SK-N-SH (cell line): ENCODE measurements at regions not wholly inside any gene's neighbourhood (a gene's known extent, or its start where the extent isn't known, plus 50 kb on each side); places are given as distances from the start of the nearest gene placed in this dataset.

Experiments used
- CTCF ChIA-PET: fragments of 300-600, 350-600 bp; formaldehyde crosslinking; extraction: SDS; loops from one replicate; lab custom pipeline; 2021; lab: Yijun Ruan, JAX
- POLR2A ChIA-PET: fragments of 350-600 bp; sonication (Branson Sonifier 250); formaldehyde crosslinking; extraction: SDS; loops from one replicate; lab custom pipeline; 2020; ENCODE audit warnings: antibody characterized with exemption, inconsistent platforms; lab: Yijun Ruan, JAX
- DNase-seq: peaks from one replicate; pipeline ENCODE4 v3.0.0; 2012
- H2AFZ ChIP-seq: fragments of 200-600 bp; sonication (generic); 2 replicates; pipeline ENCODE4 v1.8.1; 2016; ENCODE audit warnings: antibody characterized with exemption, mild to moderate bottlenecking, low read depth
- H3F3A ChIP-seq: fragments of 200-600 bp; sonication (generic); replicated peaks from 2 replicates; pipeline ENCODE3; 2016; ENCODE audit warnings: antibody characterized with exemption, mild to moderate bottlenecking; ENCODE audit not compliant: insufficient read depth
- H3K27ac ChIP-seq, 2 experiments: fragments of 200-500 bp in 1 of 2; fragments of 200-600 bp in 1 of 2; sonication (Bioruptor generic) in 1 of 2; sonication (generic), shearing (Covaris generic) in 1 of 2; 2 replicates each; pipeline versions ENCODE4 v1.5.1 to v1.6.1; 2014 to 2016; ENCODE audit warnings: low read depth in 2 of 2, inconsistent platforms in 1 of 2, low read length in 1 of 2, mild to moderate bottlenecking in 1 of 2, mixed read lengths in 1 of 2
- H3K27me3 ChIP-seq: fragments of 200-600 bp; sonication (generic), shearing (Covaris generic); 2 replicates; pipeline ENCODE4 v1.6.1; 2016; ENCODE audit warnings: mixed run types; ENCODE audit not compliant: insufficient read depth
- H3K36me3 ChIP-seq, 2 experiments: fragments of 200-500 bp in 1 of 2; fragments of 200-600 bp in 1 of 2; sonication (Bioruptor generic) in 1 of 2; sonication (generic) in 1 of 2; replicated peaks in 1 of 2; 2 replicates each; pipeline versions ENCODE3 to v1.5.1; 2014 to 2016; ENCODE audit warnings: low read length in 1 of 2, mild to moderate bottlenecking in 1 of 2; ENCODE audit not compliant: insufficient read depth in 2 of 2, control insufficient read depth in 1 of 2
- H3K4me1 ChIP-seq, 2 experiments: fragments of 200-500 bp in 1 of 2; fragments of 200-600 bp in 1 of 2; sonication (Bioruptor generic) in 1 of 2; sonication (generic), shearing (Covaris generic) in 1 of 2; 2 replicates each; pipeline versions ENCODE4 v1.5.1 to v1.6.1; 2014 to 2016; ENCODE audit warnings: low read depth in 1 of 2, low read length in 1 of 2, mixed run types in 1 of 2; ENCODE audit not compliant: insufficient read depth in 2 of 2, control insufficient read depth in 1 of 2
- H3K4me2 ChIP-seq: fragments of 200-600 bp; sonication (generic), shearing (Covaris generic); 2 replicates; pipeline ENCODE4 v1.6.1; 2017; ENCODE audit warnings: mixed run types
- H3K4me3 ChIP-seq, 2 experiments: fragments of 200-500 bp in 1 of 2; fragments of 200-600 bp in 1 of 2; sonication (Bioruptor generic) in 1 of 2; sonication (generic), shearing (Covaris generic) in 1 of 2; 2 replicates each; pipeline versions ENCODE4 v1.5.1 to v1.8.1; 2014 to 2016; ENCODE audit warnings: low read depth in 2 of 2, inconsistent platforms in 1 of 2, low read length in 1 of 2, mild to moderate bottlenecking in 1 of 2, mixed read lengths in 1 of 2, moderate library complexity in 1 of 2
- H3K79me2 ChIP-seq: fragments of 200-600 bp; sonication (generic); 2 replicates; pipeline ENCODE4 v1.8.1; 2017; ENCODE audit warnings: mild to moderate bottlenecking; ENCODE audit not compliant: insufficient read depth
- H3K9ac ChIP-seq: fragments of 200-600 bp; sonication (generic); 2 replicates; pipeline ENCODE4 v1.6.1; 2017; ENCODE audit warnings: mixed run types
- H3K9me2 ChIP-seq: fragments of 200-600 bp; sonication (generic); 2 replicates; pipeline ENCODE4 v1.6.1; 2017; ENCODE audit warnings: mixed run types
- H3K9me3 ChIP-seq: fragments of 200-600 bp; sonication (generic); 2 replicates; pipeline ENCODE4 v1.6.1; 2017; ENCODE audit warnings: mixed run types, mild to moderate bottlenecking, moderate library complexity
- H4K20me1 ChIP-seq: fragments of 200-600 bp; sonication (generic); 2 replicates; pipeline ENCODE4 v1.6.1; 2017; ENCODE audit warnings: mild to moderate bottlenecking, mixed run types; ENCODE audit not compliant: insufficient read depth
- CHD2 ChIP-seq: fragments of 150-350 bp; IDR thresholded peaks from 2 replicates; pipeline ENCODE4 v1.6.1; 2018; ENCODE audit warnings: low read length; ENCODE audit not compliant: partially characterized antibody
- ELF1 ChIP-seq: IDR thresholded peaks from 2 replicates; pipeline ENCODE4 v1.4.0; 2012
- FOXJ3 ChIP-seq: sonication (generic); formaldehyde crosslinking; IDR thresholded peaks from 2 replicates; pipeline ENCODE4 v1.5.1; 2020; ENCODE audit warnings: mild to moderate bottlenecking, missing genetic modification reagents
- FOXM1 ChIP-seq: IDR thresholded peaks from 2 replicates; pipeline ENCODE4 v1.4.0; 2012; ENCODE audit warnings: low read depth, mild to moderate bottlenecking
- GABPA ChIP-seq: IDR thresholded peaks from 2 replicates; pipeline ENCODE4 v1.4.0; 2012; ENCODE audit warnings: low read depth, mild to moderate bottlenecking
- GATA2 ChIP-seq: sonication (generic); formaldehyde crosslinking; IDR thresholded peaks from 2 replicates; pipeline ENCODE4 v1.5.0; 2020; ENCODE audit warnings: mild to moderate bottlenecking, missing genetic modification reagents
- POLR2AphosphoS5 ChIP-seq: IDR thresholded peaks from 2 replicates; pipeline ENCODE4 v1.6.1; 2012; ENCODE audit warnings: low read depth, low read length
- REST ChIP-seq: IDR thresholded peaks from 2 replicates; pipeline ENCODE4 v1.6.1; 2012; ENCODE audit warnings: mild to moderate bottlenecking, low read depth, low read length, moderate library complexity
- RXRA ChIP-seq: IDR thresholded peaks from 2 replicates; pipeline ENCODE4 v1.4.0; 2012; ENCODE audit warnings: low read depth, mild to moderate bottlenecking, borderline replicate concordance
- SMC3 ChIP-seq: IDR thresholded peaks from 2 replicates; pipeline ENCODE4 v1.6.1; 2012; ENCODE audit warnings: low read depth, low read length, improper control_type of control experiment
- TEAD4 ChIP-seq: IDR thresholded peaks from 2 replicates; pipeline ENCODE4 v1.4.0; 2012; ENCODE audit warnings: mild to moderate bottlenecking, borderline replicate concordance; ENCODE audit not compliant: insufficient read depth
- USF2 ChIP-seq: fragments of 150-350 bp; IDR thresholded peaks from 2 replicates; pipeline ENCODE4 v1.6.1; 2017; ENCODE audit warnings: antibody characterized with exemption, low read length, low read depth, borderline replicate concordance
- WGBS: methylation state at CpG from one replicate; pipeline ENCODE4 v1.1.6; 2017; ENCODE audit warnings: low lambda C conversion rate; 5-methylcytosine and 5-hydroxymethylcytosine counted together
- TF ChIP-seq, protein P1 (sequence below): IDR thresholded peaks from 2 replicates; pipeline ENCODE4 v1.4.0; 2012; ENCODE audit warnings: low read depth, borderline replicate concordance
- TF ChIP-seq, protein P2 (sequence below): IDR thresholded peaks from 2 replicates; pipeline ENCODE4 v1.4.0; 2012; ENCODE audit warnings: low read depth, borderline replicate concordance

- DNase-seq, result no peak
- Histone ChIP-seq H3F3A (no peaks in the 10 kb centered on the region), H4K20me1 (no peaks in the 10 kb centered on the region), H3K79me2 (no peaks in the 10 kb centered on the region), H3K27me3 (no peaks in the 10 kb centered on the region), H3K27ac (no peak overlapping the region), H3K9me2 (no peaks in the 10 kb centered on the region)
- ChIA-PET POLR2A (interaction anchor here (0.6 kb wide), 1 partner anchor 272 kb away, joined by 3 read pairs; no protein-coding TSS in a partner anchor), CTCF (interaction anchor here (1.1 to 4.8 kb wide), 16 partner anchors 10 to 981 kb away, joined by 3 to 67 read pairs (median 6); no protein-coding TSS in a partner anchor)
- WGBS, result 58% methylated on average over 4 of the region's 6 CpGs
- no peak for TF ChIP-seq REST
- TF ChIP-seq RXRA, result no peak
- no peak for TF ChIP-seq GATA2
- TF ChIP-seq, protein P1, sequence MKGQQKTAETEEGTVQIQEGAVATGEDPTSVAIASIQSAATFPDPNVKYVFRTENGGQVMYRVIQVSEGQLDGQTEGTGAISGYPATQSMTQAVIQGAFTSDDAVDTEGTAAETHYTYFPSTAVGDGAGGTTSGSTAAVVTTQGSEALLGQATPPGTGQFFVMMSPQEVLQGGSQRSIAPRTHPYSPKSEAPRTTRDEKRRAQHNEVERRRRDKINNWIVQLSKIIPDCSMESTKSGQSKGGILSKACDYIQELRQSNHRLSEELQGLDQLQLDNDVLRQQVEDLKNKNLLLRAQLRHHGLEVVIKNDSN, result no peak
- no peak for TF ChIP-seq ELF1
- no peak for TF ChIP-seq CHD2
- TF ChIP-seq TEAD4, result no peak
- no peak for TF ChIP-seq SMC3
- TF ChIP-seq, protein P2, sequence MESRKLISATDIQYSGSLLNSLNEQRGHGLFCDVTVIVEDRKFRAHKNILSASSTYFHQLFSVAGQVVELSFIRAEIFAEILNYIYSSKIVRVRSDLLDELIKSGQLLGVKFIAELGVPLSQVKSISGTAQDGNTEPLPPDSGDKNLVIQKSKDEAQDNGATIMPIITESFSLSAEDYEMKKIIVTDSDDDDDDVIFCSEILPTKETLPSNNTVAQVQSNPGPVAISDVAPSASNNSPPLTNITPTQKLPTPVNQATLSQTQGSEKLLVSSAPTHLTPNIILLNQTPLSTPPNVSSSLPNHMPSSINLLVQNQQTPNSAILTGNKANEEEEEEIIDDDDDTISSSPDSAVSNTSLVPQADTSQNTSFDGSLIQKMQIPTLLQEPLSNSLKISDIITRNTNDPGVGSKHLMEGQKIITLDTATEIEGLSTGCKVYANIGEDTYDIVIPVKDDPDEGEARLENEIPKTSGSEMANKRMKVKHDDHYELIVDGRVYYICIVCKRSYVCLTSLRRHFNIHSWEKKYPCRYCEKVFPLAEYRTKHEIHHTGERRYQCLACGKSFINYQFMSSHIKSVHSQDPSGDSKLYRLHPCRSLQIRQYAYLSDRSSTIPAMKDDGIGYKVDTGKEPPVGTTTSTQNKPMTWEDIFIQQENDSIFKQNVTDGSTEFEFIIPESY, result no peak
- TF ChIP-seq USF2, result no peak
- TF ChIP-seq FOXJ3, result no peak
- no peak for TF ChIP-seq FOXM1
- TF ChIP-seq POLR2AphosphoS5, result no peak
- no peak for TF ChIP-seq GABPA
- TF ChIP-seq, all 33 proteins: peak for 0
- Histone ChIP-seq H3K36me3 (no peaks in the 10 kb centered on the region), H3K4me1 (peaks cover 0 to 2% of the 10 kb centered on the region in 2 experiments; a peak in 1 of 4 replicates), H3K9me3 (no peaks in the 10 kb centered on the region), H2AFZ (no peak overlapping the region), H3K9ac (no peak overlapping the region), H3K4me3 (no peak overlapping the region), H3K4me2 (no peak overlapping the region)
Measured at GRCh38 chr5:158175934-158176481, 317.1 kb upstream of the CLINT1 start.
